BJ (cell line): ENCODE measurements at regions not wholly inside any gene's neighbourhood (a gene's known extent, or its start where the extent isn't known, plus 50 kb on each side); places are given as distances from the start of the nearest gene placed in this dataset.

Experiments used
- CTCF ChIA-PET: fragments of 350-600 bp; formaldehyde crosslinking; extraction: SDS; loops from one replicate; lab custom pipeline; 2021; ENCODE audit warnings: antibody characterized with exemption, inconsistent platforms; lab: Yijun Ruan, JAX
- POLR2A ChIA-PET: fragments of 300-600 bp; sonication (Branson Sonifier 250); formaldehyde crosslinking; extraction: SDS; loops from one replicate; lab custom pipeline; 2021; ENCODE audit warnings: antibody characterized with exemption; lab: Charles Lee
- DNase-seq: peaks from one replicate; pipeline ENCODE4 v3.0.0-alpha.2; 2011; ENCODE audit warnings: low read depth
- H3K27me3 ChIP-seq: 2 replicates; pipeline ENCODE4 v1.6.0; 2011; ENCODE audit warnings: low read length; ENCODE audit not compliant: control insufficient read depth, insufficient read depth
- H3K36me3 ChIP-seq: 2 replicates; pipeline ENCODE4 v1.5.1; 2011; ENCODE audit warnings: low read length; ENCODE audit not compliant: control insufficient read depth, insufficient read depth
- H3K4me3 ChIP-seq: 2 replicates; pipeline ENCODE4 v1.5.1; 2011; ENCODE audit warnings: low read depth, mild to moderate bottlenecking, control low read depth, low read length
- TF ChIP-seq, protein P1 (sequence below): IDR thresholded peaks from 2 replicates; pipeline ENCODE4 v1.5.1; 2011; ENCODE audit warnings: low read depth, mild to moderate bottlenecking, control low read depth, inconsistent platforms, low read length, moderate library complexity; ENCODE audit not compliant: insufficient read depth

DNA sequence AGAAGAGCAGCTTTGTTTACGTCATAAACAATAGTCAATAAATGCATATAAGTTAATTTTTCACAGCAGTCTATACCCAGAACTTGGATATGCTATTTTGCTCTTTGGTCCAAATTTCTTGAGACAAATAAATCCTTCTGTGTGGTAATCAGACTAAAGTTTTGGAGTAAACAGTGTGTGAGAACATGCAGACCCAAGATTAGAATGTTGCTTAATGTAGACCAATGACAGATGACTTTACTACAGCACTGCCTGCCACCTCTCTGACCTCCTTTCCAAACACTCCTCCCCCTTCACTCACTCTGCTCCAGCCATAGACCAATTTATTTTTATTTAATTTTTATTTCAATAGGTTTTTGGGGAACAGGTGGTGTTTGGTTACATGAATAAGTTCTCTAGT, 115.3 kb upstream of the TANK start:
- Histone ChIP-seq H3K27me3 (0 out of 2 replicates have a peak, but pooled peaks cover 1% of the 10 kb centered on the region), H3K4me3 (no peak overlapping the region), H3K36me3 (no peaks in the 10 kb centered on the region)
- ChIA-PET POLR2A (no interaction called here), CTCF (interaction anchor here (1.2 to 5.2 kb wide), 4 partner anchors 10 to 19 kb away, joined by 3 to 21 read pairs (median 4); no protein-coding TSS in a partner anchor)
- DNase-seq: no peak
- TF ChIP-seq, protein P1, sequence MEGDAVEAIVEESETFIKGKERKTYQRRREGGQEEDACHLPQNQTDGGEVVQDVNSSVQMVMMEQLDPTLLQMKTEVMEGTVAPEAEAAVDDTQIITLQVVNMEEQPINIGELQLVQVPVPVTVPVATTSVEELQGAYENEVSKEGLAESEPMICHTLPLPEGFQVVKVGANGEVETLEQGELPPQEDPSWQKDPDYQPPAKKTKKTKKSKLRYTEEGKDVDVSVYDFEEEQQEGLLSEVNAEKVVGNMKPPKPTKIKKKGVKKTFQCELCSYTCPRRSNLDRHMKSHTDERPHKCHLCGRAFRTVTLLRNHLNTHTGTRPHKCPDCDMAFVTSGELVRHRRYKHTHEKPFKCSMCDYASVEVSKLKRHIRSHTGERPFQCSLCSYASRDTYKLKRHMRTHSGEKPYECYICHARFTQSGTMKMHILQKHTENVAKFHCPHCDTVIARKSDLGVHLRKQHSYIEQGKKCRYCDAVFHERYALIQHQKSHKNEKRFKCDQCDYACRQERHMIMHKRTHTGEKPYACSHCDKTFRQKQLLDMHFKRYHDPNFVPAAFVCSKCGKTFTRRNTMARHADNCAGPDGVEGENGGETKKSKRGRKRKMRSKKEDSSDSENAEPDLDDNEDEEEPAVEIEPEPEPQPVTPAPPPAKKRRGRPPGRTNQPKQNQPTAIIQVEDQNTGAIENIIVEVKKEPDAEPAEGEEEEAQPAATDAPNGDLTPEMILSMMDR: no peak

DNA sequence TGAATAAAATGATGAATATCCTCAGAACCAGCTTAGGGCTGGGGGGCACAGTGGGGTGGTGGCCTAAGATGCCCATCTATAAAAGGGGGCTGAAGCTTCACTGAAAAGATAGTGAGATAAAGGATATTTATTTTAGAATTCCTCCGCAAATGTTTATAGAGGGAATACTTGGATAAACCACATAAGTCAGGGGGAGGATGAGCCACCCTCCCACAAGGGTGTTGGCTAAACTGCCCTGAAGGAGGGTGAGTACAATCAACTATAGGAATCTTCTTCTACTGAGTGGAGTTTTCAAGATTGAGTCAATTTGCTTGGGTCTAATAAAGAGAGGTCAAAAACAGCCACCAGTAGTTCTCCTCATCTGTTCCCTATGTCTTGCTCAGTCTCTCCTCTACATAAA, 114.5 kb upstream of the TANK start:
- H3K36me3 ChIP-seq: no peaks in the 10 kb centered on the region
- POLR2A ChIA-PET: no interaction called here
- H3K27me3 ChIP-seq: peaks cover 3% of the 10 kb centered on the region; the same call in 1 of the 2 replicates
- CTCF ChIA-PET: interaction anchor here (1.7 kb wide), 1 partner anchor 10 kb away, joined by 5 read pairs; no protein-coding TSS in a partner anchor
- H3K4me3 ChIP-seq: no peak overlapping the region
- TF ChIP-seq, protein P1: no peak
- peak; percentile 20 for DNase-seq

DNA sequence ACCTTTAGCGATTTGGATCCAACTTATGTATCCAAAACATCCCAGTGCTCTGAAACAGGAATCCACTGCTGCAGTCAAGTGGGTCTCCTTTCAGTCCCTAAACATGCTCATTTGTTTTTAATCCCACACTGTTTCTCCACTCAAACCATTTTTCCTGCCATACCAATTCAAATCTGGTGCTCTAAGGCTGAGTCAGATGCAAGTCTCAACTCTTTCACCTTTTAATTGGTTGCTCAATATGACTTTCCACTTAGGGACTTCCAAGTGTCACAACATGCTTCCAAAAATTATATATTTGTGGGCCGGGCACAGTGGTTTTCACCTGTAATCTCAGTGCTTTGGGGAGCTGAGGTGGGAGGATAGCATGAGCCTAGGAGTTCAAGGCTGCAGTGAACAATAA, 113.4 kb upstream of the TANK start:
- no peaks in the 10 kb centered on the region for H3K36me3 ChIP-seq
- no peak for DNase-seq
- TF ChIP-seq, protein P1: no peak
- no peak overlapping the region for H3K4me3 ChIP-seq
- ChIA-PET POLR2A (no interaction called here), CTCF (interaction anchor here (0.7 to 2.0 kb wide), 4 partner anchors 11 to 79 kb away, joined by 3 to 9 read pairs (median 5); no protein-coding TSS in a partner anchor)
- H3K27me3 ChIP-seq: peaks cover 1% of the 10 kb centered on the region; the same call in 1 of the 2 replicates

DNA sequence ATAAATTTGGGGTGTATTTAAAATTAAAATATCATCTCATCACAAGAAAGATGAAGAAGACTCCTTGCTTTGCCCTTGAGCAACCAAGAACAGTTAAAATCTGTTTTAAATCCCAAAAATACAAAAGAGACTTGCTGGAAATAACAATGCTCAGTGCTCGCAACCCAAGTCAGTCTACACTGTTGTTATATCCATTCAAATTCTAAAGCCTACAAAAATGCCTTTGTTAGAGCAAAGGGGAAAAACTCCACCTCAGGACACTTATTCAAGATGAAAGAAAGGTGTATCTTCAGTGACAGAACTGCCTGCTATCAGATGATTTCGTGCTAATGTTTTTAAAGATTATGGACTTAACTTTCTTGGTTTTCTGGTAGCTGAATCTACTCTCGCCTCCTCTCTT, 111.9 kb upstream of the TANK start:
- ChIA-PET CTCF (interaction anchor here (1.4 to 2.0 kb wide), 3 partner anchors 14 to 15 kb away, joined by 4 to 9 read pairs (median 5); no protein-coding TSS in a partner anchor), POLR2A (no interaction called here)
- Histone ChIP-seq H3K4me3 (no peak overlapping the region), H3K36me3 (no peaks in the 10 kb centered on the region), H3K27me3 (peaks cover 1% of the 10 kb centered on the region; the same call in 1 of the 2 replicates)
- TF ChIP-seq, protein P1: no peak
- DNase-seq: no peak

DNA sequence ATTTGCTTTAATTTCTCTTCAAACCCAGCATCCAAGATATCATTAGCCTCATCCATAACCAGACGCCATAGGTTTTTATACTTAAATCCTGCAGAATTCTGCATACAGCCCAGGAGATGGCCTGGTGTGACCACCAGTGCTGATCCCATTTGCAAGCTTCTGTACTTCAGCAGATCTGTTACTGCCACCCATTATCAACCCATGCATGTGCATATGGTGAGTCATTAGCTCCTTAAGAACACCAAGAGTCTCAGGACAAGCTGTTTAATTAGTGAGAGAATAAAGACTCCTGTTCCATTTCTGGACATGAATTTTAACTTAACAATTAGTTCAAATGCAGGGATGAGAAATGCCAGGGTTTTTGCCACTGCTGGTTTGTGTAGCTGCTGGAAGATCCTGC, 110.7 kb upstream of the TANK start:
- ChIA-PET CTCF (interaction anchor here (1.4 kb wide), 1 partner anchor 13 kb away, joined by 4 read pairs; no protein-coding TSS in a partner anchor), POLR2A (no interaction called here)
- H3K27me3 ChIP-seq: peaks cover 1% of the 10 kb centered on the region; the same call in 1 of the 2 replicates
- TF ChIP-seq, protein P1: no peak
- no peak for DNase-seq
- H3K36me3 ChIP-seq: no peaks in the 10 kb centered on the region
- no peak overlapping the region for H3K4me3 ChIP-seq
